IPS-11a (cell line): ENCODE measurements at regions not wholly inside any gene's neighbourhood (a gene's known extent, or its start where the extent isn't known, plus 50 kb on each side); places are given as distances from the start of the nearest gene placed in this dataset.
"Not testable (repeated sequence)": the region's sequence is repeated elsewhere in the genome, so short reads cannot be mapped to it uniquely, and the experiment has no call there.

Source experiments
- H3K4me3 ChIP-seq: one replicate; pipeline ENCODE4 v1.5.1; 2013; ENCODE audit warnings: low read depth, low read length, control low read depth

- H3K4me3 ChIP-seq = no peak overlapping the region
Observed at GRCh38 chr10:89944138-89944537, 242.7 kb downstream of the KIF20B start.

- no peak overlapping the region for H3K4me3 ChIP-seq
Observed at GRCh38 chr10:89946106-89946505, 244.7 kb downstream of the KIF20B start.

GRCh38 chr10:89949496-89949895, 248.1 kb downstream of the KIF20B start:
- no peak overlapping the region for H3K4me3 ChIP-seq

DNA sequence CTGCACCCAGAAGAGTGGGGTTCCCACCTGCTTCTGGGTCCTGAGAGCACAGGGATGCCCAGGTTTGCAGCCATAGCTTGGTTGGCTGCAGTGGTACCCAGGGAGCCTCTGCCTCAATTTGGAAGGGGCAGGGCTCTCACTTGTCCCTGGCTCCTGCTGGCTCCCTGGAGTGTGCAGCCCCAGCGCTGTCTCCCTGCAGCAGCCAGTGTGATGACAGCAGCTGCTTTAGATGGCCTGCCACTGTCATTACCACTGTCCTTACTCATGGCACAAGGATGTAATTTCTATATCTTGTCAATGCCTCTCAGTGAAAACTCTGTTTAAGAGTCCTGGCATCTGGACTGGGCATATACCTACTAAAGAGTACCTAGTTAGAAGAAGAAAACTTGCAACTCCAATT, 250.9 kb downstream of the KIF20B start:
- no peak overlapping the region for H3K4me3 ChIP-seq

GRCh38 chr10:89952751-89953150, 251.4 kb downstream of the KIF20B start:
- H3K4me3 ChIP-seq = no peak overlapping the region

- no peak overlapping the region for H3K4me3 ChIP-seq
Observed at GRCh38 chr10:89954061-89954460, 252.7 kb downstream of the KIF20B start.

GRCh38 chr10:89954787-89955566, 253.6 kb downstream of the KIF20B start:
- no peak overlapping the region for H3K4me3 ChIP-seq

DNA sequence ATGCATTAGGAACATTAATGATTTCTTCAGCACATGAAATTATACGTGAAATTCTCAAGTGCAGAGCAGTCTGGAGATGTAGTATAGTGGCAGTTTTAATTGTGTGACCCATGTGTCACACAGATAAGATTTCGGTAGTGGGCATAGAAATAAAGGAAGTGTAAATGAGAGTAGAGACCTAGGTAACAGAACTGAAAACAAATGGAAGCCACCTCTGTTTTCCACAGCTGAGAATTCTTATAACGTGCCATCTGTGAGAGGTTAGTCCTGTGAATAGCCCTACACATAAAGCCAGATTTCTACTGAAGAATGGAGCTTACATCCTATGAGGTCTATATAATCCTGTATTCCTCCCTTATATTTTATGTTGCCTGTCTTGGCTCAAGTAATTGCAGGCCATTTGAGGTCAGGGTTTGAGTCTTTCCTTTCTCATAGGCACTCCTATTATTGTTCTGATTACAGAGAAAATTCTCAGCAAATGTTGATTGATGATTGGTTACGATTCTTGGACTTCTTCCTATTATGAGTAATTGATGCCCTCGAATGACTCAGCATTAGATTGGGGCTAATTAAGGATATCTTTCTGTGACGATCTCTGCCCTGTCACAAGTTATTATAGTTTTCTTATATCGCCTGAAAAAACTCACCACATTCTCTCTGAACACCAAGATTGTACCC, 258.2 kb downstream of the KIF20B start:
- no peak overlapping the region for H3K4me3 ChIP-seq

GRCh38 chr10:89963451-89964102, 262.2 kb downstream of the KIF20B start:
- no peak overlapping the region for H3K4me3 ChIP-seq

GRCh38 chr10:89966211-89966610, 264.8 kb downstream of the KIF20B start:
- no peak overlapping the region for H3K4me3 ChIP-seq

DNA sequence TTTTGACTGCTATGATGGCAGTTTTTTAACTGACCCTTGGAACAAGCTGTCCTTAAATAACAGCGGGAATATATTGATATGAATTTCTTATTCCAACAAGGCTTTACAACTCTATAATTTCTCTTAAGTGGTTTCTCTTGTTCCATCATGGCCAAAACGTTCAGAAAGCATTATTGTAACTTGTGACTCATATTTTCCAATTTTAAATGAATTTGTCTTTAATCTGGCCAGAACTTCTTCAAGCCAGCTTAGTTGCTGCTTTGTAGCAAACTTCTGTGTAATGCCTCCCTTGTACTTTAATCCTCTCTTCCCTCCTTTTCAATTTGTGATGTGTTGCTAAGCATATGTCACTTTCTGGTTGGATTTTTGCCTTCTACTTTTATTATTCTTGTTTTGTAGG, 271.9 kb downstream of the KIF20B start:
- no peak overlapping the region for H3K4me3 ChIP-seq

DNA sequence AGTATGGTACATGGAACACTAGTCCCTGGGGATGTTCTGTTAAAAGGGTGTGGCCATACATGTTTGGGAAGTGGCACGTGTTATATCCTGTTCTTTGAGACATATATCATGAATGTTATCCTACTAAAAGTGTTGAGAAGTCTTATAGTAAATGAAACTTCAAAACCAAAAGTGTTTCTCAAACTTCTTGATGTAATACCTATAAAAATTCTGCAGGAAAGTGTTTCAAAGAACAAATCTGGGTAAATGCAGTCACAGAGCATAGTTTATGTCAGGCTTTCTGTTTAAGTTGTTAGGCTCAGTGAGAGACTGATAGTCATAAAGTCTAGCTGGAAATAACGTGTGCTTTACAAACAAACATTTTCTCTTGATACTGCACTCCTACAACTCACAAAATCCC, 273.7 kb downstream of the KIF20B start:
- H3K4me3 ChIP-seq = no peak overlapping the region

DNA sequence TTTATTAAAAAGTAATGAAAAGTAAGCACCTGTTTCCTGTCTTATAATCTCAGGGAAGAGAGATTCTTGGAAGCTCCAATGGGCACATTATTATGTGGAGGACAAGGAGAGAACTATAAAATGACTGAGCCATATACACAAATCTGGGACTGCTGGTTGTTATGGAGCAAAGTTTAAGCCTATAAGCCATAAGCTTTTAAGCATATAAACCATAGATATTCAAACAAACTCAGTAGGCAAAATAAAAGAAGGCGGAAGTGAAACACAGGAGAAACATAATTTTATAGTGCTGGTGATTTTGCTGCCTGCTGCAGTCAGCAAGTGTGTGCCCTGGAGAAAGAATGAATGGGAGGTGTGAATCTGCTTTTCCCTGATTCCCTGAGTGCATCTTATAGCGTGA, 274.4 kb downstream of the KIF20B start:
- no peak overlapping the region for H3K4me3 ChIP-seq

- H3K4me3 ChIP-seq = no peak overlapping the region
Observed at GRCh38 chr10:89978081-89978480, 276.7 kb downstream of the KIF20B start.

- H3K4me3 ChIP-seq = no peak overlapping the region
Observed at GRCh38 chr10:89979726-89980125, 278.3 kb downstream of the KIF20B start.

DNA sequence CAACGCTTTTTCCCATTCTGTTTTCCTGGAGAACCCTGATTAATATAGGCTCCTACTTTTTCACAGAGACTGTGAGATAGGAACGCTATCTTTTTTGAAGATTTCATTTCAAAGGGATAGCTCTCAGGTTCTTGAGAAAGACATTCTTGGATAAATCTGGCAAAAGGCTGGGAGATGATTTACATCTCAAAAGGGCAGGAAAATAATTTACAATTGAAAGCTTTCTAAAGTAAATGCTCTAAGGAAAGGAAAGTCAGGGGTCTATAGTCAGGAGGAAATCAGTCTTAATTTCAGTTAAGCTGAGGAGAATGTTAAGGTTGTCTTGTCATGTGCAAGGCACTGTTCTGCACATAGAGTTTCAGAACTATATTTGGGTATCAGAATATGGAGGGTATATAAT, 278.8 kb downstream of the KIF20B start:
- no peak overlapping the region for H3K4me3 ChIP-seq

DNA sequence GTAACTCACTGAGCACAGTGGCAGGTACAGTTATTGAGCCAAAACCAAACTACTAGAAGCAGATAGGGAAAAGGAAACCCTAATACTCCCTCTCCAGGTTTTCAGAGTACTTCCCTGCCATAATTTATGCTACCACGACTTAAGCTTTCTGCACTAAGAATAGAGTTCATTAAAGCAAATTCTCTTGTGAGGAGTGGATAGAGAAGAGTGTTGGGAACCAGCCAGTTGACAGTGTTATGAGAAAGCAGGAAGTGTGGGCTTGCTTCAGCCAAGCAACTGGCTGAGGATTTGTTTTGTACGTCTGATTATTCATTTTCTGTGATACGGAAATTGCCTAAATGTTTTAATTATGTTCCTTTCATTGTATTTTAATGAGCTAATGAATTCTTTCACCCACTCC, 280.5 kb downstream of the KIF20B start:
- H3K4me3 ChIP-seq = no peak overlapping the region

GRCh38 chr10:89985446-89985845, 284.1 kb downstream of the KIF20B start:
- H3K4me3 ChIP-seq = no peak overlapping the region

GRCh38 chr10:89988361-89988760, 287.0 kb downstream of the KIF20B start:
- not testable (repeated sequence) for H3K4me3 ChIP-seq

- no peak overlapping the region for H3K4me3 ChIP-seq
Observed at GRCh38 chr10:89992575-89992974, 291.2 kb downstream of the KIF20B start.

DNA sequence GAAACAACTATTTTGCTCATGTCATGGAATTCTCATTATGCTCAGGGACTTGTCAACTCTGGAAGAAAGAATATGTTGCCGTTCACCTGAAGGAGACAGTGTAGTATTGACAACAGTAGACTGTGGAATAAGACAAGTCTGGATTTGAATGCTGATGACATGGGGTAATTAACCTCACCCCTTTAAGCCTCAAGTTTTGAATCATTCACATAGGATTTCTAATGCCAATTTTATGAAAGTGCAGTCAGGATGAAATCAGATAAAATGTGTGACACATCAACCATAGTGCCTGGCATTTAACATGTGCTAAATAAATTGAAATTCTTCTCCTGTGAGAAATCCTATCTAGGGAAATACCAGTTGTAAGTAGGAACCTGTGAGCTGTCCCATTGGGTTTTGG, 305.8 kb downstream of the KIF20B start:
- no peak overlapping the region for H3K4me3 ChIP-seq

- H3K4me3 ChIP-seq = not testable (repeated sequence)
Observed at GRCh38 chr10:90011281-90011680, 309.9 kb downstream of the KIF20B start.
